H1 (cell line): ENCODE measurements at regions not wholly inside any gene's neighbourhood (a gene's known extent, or its start where the extent isn't known, plus 50 kb on each side); places are given as distances from the start of the nearest gene placed in this dataset.

Source experiments
- CTCF ChIA-PET: fragments of 300-600 bp; sonication (Branson Sonifier 250); formaldehyde crosslinking; loops from one replicate; lab custom pipeline; 2021; ENCODE audit not compliant: partially characterized antibody; lab: Charles Lee
- POLR2A ChIA-PET: fragments of 300-600 bp; sonication (Branson Sonifier 250); formaldehyde crosslinking; loops from one replicate; lab custom pipeline; 2021; ENCODE audit warnings: inconsistent platforms; ENCODE audit not compliant: partially characterized antibody; lab: Charles Lee
- DNase-seq, 2 experiments: peaks; one replicate each; pipeline versions ENCODE4 v3.0.0 to v3.0.0-alpha.2; 2010 to 2022; ENCODE audit warnings: low spot score in 2 of 2, low read depth in 1 of 2, mixed read lengths in 1 of 2
- FAIRE-seq: peaks from 2 replicates; lab custom pipeline; 2011; peaks lifted over from hg19 to GRCh38; lab: Jason Lieb, UNC
- H2AFZ ChIP-seq: 2 replicates; pipeline ENCODE4 v1.8.1; 2012; ENCODE audit warnings: low read length, inconsistent platforms
- H2AK5ac ChIP-seq: 2 replicates; pipeline ENCODE4 v1.6.1; 2013; ENCODE audit warnings: low read depth, low read length
- H2BK120ac ChIP-seq: replicated peaks from 2 replicates; pipeline ENCODE3; 2013; ENCODE audit warnings: low read depth, low read length, inconsistent platforms
- H2BK12ac ChIP-seq: 2 replicates; pipeline ENCODE4 v1.6.1; 2013; ENCODE audit warnings: low read depth, low read length
- H2BK15ac ChIP-seq: 2 replicates; pipeline ENCODE4 v1.6.1; 2013; ENCODE audit warnings: low read length
- H2BK20ac ChIP-seq: 2 replicates; pipeline ENCODE4 v1.6.1; 2013; ENCODE audit warnings: low read length
- H2BK5ac ChIP-seq: 2 replicates; pipeline ENCODE4 v1.6.1; 2013; ENCODE audit warnings: low read depth, low read length
- H3K14ac ChIP-seq: 2 replicates; pipeline ENCODE4 v1.6.1; 2013; ENCODE audit warnings: inconsistent platforms; ENCODE audit not compliant: insufficient read length
- H3K18ac ChIP-seq: 2 replicates; pipeline ENCODE4 v1.6.1; 2013; ENCODE audit warnings: low read length; ENCODE audit errors: extremely low read depth
- H3K23ac ChIP-seq: 2 replicates; pipeline ENCODE4 v1.6.1; 2013; ENCODE audit warnings: inconsistent platforms; ENCODE audit not compliant: insufficient read length
- H3K23me2 ChIP-seq: 2 replicates; pipeline ENCODE4 v1.6.1; 2013; ENCODE audit warnings: low read depth, low read length
- H3K27ac ChIP-seq: 2 replicates; pipeline ENCODE4 v1.6.1; 2011; ENCODE audit warnings: low read depth, low read length, inconsistent platforms
- H3K27me3 ChIP-seq, 4 experiments: replicated peaks in 1 of 4; 1 replicate in 1 of 4; 2 replicates in 3 of 4; pipeline versions ENCODE4 v1.6.1 to v1.8.1; 2011 to 2013; ENCODE audit warnings: low read length in 3 of 4, mild to moderate bottlenecking in 3 of 4, inconsistent platforms in 2 of 4, mixed read lengths in 2 of 4, moderate library complexity in 1 of 4; ENCODE audit not compliant: control insufficient read depth in 3 of 4, insufficient read depth in 3 of 4; ENCODE audit errors: extremely low read depth in 1 of 4
- H3K36me3 ChIP-seq, 4 experiments: 2 replicates each; pipeline versions ENCODE4 v1.6.1 to v1.8.1; 2011 to 2013; ENCODE audit warnings: mild to moderate bottlenecking in 4 of 4, low read length in 3 of 4, moderate library complexity in 2 of 4, control low read depth in 1 of 4, inconsistent platforms in 1 of 4; ENCODE audit not compliant: insufficient read depth in 4 of 4, control insufficient read depth in 2 of 4
- H3K4ac ChIP-seq: replicated peaks from 2 replicates; pipeline ENCODE3; 2013; ENCODE audit warnings: low read length, low read depth, mixed read lengths, inconsistent platforms; ENCODE audit not compliant: insufficient read length
- H3K4me1 ChIP-seq, 4 experiments: replicated peaks in 1 of 4; 1 replicate in 1 of 4; 2 replicates in 3 of 4; pipeline versions ENCODE4 v1.6.1 to v1.8.1; 2011 to 2013; ENCODE audit warnings: low read length in 3 of 4, inconsistent platforms in 2 of 4, mixed read lengths in 1 of 4; ENCODE audit not compliant: insufficient read depth in 4 of 4, control insufficient read depth in 3 of 4
- H3K4me2 ChIP-seq, 2 experiments: 2 replicates each; pipeline versions ENCODE4 v1.6.1 to v1.8.1; 2011 to 2013; ENCODE audit warnings: low read depth in 2 of 2, low read length in 2 of 2, control low read depth in 1 of 2, inconsistent platforms in 1 of 2, mild to moderate bottlenecking in 1 of 2; ENCODE audit not compliant: insufficient read depth in 1 of 2
- H3K4me3 ChIP-seq, 4 experiments: fragments of 200-600, 300-600 bp in 1 of 4; sonication (generic), shearing (Covaris generic), sonication (Bioruptor Twin) in 1 of 4; 2 replicates each; pipeline versions ENCODE4 v1.5.1 to v1.8.1; 2011 to 2016; ENCODE audit warnings: low read length in 4 of 4, low read depth in 3 of 4, control low read depth in 2 of 4, inconsistent platforms in 2 of 4, mild to moderate bottlenecking in 2 of 4, mixed read lengths in 1 of 4, moderate library complexity in 1 of 4; ENCODE audit not compliant: insufficient read depth in 2 of 4; ENCODE audit errors: extremely low read depth in 1 of 4
- H3K56ac ChIP-seq: replicated peaks from 2 replicates; pipeline ENCODE3; 2013; ENCODE audit warnings: low read depth, mild to moderate bottlenecking, mixed read lengths, low read length, inconsistent platforms; ENCODE audit not compliant: insufficient read length
- H3K79me1 ChIP-seq: 2 replicates; pipeline ENCODE4 v1.6.1; 2013; ENCODE audit warnings: low read depth, low read length, control low read depth
- H3K79me2 ChIP-seq, 2 experiments: 2 replicates each; pipeline versions ENCODE4 v1.6.1 to v1.8.1; 2012 to 2013; ENCODE audit warnings: low read length in 2 of 2, mild to moderate bottlenecking in 2 of 2, inconsistent platforms in 1 of 2; ENCODE audit not compliant: insufficient read depth in 2 of 2, control insufficient read depth in 1 of 2
- H3K9ac ChIP-seq, 4 experiments: replicated peaks in 1 of 4; 1 replicate in 1 of 4; 2 replicates in 3 of 4; pipeline versions ENCODE4 v1.6.1 to v1.8.1; 2011 to 2013; ENCODE audit warnings: low read depth in 3 of 4, low read length in 3 of 4, control low read depth in 2 of 4, mild to moderate bottlenecking in 2 of 4, moderate library complexity in 2 of 4, inconsistent platforms in 1 of 4; ENCODE audit errors: extremely low read depth in 1 of 4
- H3K9me3 ChIP-seq, 2 experiments: 2 replicates each; pipeline versions ENCODE4 v1.6.1 to v1.8.1; 2012 to 2013; ENCODE audit warnings: mild to moderate bottlenecking in 2 of 2, moderate library complexity in 2 of 2, control low read depth in 1 of 2, inconsistent platforms in 1 of 2, low read depth in 1 of 2, low read length in 1 of 2, mixed read lengths in 1 of 2; ENCODE audit not compliant: insufficient read depth in 2 of 2
- H4K20me1 ChIP-seq, 2 experiments: replicated peaks in 1 of 2; 2 replicates each; pipeline versions ENCODE3 to v1.8.1; 2011 to 2013; ENCODE audit warnings: inconsistent platforms in 2 of 2, low read length in 2 of 2, mild to moderate bottlenecking in 1 of 2; ENCODE audit not compliant: insufficient read depth in 2 of 2, control insufficient read depth in 1 of 2
- H4K5ac ChIP-seq: 2 replicates; pipeline ENCODE4 v1.6.1; 2013; ENCODE audit warnings: low read length, low read depth, mixed read lengths, inconsistent platforms; ENCODE audit not compliant: insufficient read length
- H4K8ac ChIP-seq: 2 replicates; pipeline ENCODE4 v1.8.0; 2013; ENCODE audit warnings: mild to moderate bottlenecking, moderate library complexity, low read length, inconsistent platforms; ENCODE audit not compliant: insufficient read depth; ENCODE audit errors: extremely low read depth
- H4K91ac ChIP-seq: replicated peaks from 2 replicates; pipeline ENCODE3; 2013; ENCODE audit warnings: low read length, mixed read lengths, inconsistent platforms; ENCODE audit not compliant: insufficient read length
- EGR1 ChIP-seq: IDR thresholded peaks from 2 replicates; pipeline ENCODE4 v1.6.1; 2011; ENCODE audit warnings: low read depth, low read length, borderline replicate concordance
- FOSL1 ChIP-seq: IDR thresholded peaks from 2 replicates; pipeline ENCODE4 v1.6.1; 2011; ENCODE audit warnings: mild to moderate bottlenecking, low read depth, low read length, moderate library complexity; ENCODE audit not compliant: insufficient read depth
- HDAC2 ChIP-seq, 2 experiments: fragments of 300-600 bp in 1 of 2; sonication (generic) in 1 of 2; IDR thresholded peaks; 2 replicates each; pipeline ENCODE4 v1.6.1; 2011 to 2012; ENCODE audit warnings: low read depth in 2 of 2, low read length in 2 of 2, mild to moderate bottlenecking in 2 of 2, moderate library complexity in 2 of 2, borderline replicate concordance in 1 of 2, inconsistent platforms in 1 of 2
- MAFK ChIP-seq: IDR thresholded peaks from 2 replicates; pipeline ENCODE4 v1.6.1; 2012; ENCODE audit warnings: low read depth, mild to moderate bottlenecking, improper control_type of control experiment, low read length
- NANOG ChIP-seq: IDR thresholded peaks from 2 replicates; pipeline ENCODE4 v1.6.1; 2011; ENCODE audit warnings: low read length, low read depth, mild to moderate bottlenecking, inconsistent platforms; ENCODE audit not compliant: insufficient read depth, poor library complexity, severe bottlenecking
- RAD21 ChIP-seq, 2 experiments: IDR thresholded peaks in 1 of 2; conservative IDR thresholded peaks in 1 of 2; 2 replicates each; pipeline ENCODE4 v1.6.1; 2011; ENCODE audit warnings: low read depth in 2 of 2, low read length in 2 of 2, improper control_type of control experiment in 1 of 2, inconsistent platforms in 1 of 2, mild to moderate bottlenecking in 1 of 2, moderate library complexity in 1 of 2
- RBBP5 ChIP-seq: IDR thresholded peaks from 2 replicates; pipeline ENCODE4 v1.7.1; 2012; ENCODE audit warnings: low read depth, mild to moderate bottlenecking, inconsistent platforms, low read length, moderate library complexity, borderline replicate concordance
- SUZ12 ChIP-seq: fragments of 200-600 bp; sonication (generic); IDR thresholded peaks from 2 replicates; pipeline ENCODE4 v1.6.1; 2012; ENCODE audit warnings: mild to moderate bottlenecking, inconsistent platforms, low read length, moderate library complexity, mixed read lengths
- TBP ChIP-seq: IDR thresholded peaks from 2 replicates; pipeline ENCODE4 v1.6.1; 2011; ENCODE audit warnings: low read depth, low read length, improper control_type of control experiment
- WGBS, 2 experiments: shearing (Covaris generic) in 1 of 2; methylation state at CpG; one replicate each; pipeline versions ENCODE4 v1.1.6 to v1.1.7; 2013 to 2015; ENCODE audit warnings: low lambda C conversion rate in 2 of 2, mixed read lengths in 2 of 2, inconsistent platforms in 1 of 2, low coverage in 1 of 2, missing lambda C conversion rate in 1 of 2; ENCODE audit not compliant: insufficient replicate concordance in 2 of 2, insufficient coverage in 1 of 2, insufficient read length in 1 of 2; ENCODE audit errors: extremely low coverage in 1 of 2, missing lambda C conversion rate in 1 of 2; 5-methylcytosine and 5-hydroxymethylcytosine counted together

DNA sequence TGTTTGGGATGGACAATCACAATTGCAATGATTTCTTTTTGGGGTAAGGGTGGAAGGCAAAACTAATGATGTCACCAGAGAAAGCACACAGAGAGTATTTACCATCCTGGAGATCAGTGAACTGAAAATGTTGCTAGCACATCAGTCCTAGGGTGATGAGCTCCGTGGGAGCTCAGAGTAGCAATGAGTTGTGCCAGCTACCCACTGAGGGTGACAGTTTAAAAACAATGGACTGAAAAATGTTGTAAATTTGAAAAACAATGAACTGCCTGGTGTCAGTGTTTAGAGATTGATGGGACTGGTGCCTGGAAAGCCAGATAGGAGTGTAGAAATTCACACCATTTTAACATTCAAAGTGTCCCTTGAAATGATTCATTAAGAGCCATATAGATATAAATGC is 198.5 kb downstream of the ATP23 start:
- H3K4me3 ChIP-seq: peak overlapping the region in 1 of 4 experiments; percentile 8; a peak in 1 of 8 replicates
- H4K8ac ChIP-seq: no peak overlapping the region
- DNase-seq (no peak), FAIRE-seq (peak; percentile 13)
- H3K4me2 ChIP-seq: peak overlapping the region; percentile 4 to 22; a peak in 1 of 4 replicates
- no peaks in the 10 kb centered on the region for H3K9me3 ChIP-seq
- H3K4ac ChIP-seq: no peak overlapping the region
- H2AK5ac ChIP-seq: no peak overlapping the region
- H2BK5ac ChIP-seq: no peak overlapping the region
- H3K27ac ChIP-seq: no peak overlapping the region
- no peak overlapping the region for H2BK20ac ChIP-seq
- H3K79me2 ChIP-seq: no peaks in the 10 kb centered on the region
- H2BK120ac ChIP-seq: no peak overlapping the region
- ChIA-PET POLR2A (no interaction called here), CTCF (interaction anchor here (2.9 kb wide), 1 partner anchor 34 kb away, joined by 10 read pairs; no protein-coding TSS in a partner anchor)
- H4K5ac ChIP-seq: no peak overlapping the region
- no peak overlapping the region for H3K14ac ChIP-seq
- no peak overlapping the region for H2BK12ac ChIP-seq
- H4K20me1 ChIP-seq: no peaks in the 10 kb centered on the region
- H2AFZ ChIP-seq: no peak overlapping the region
- H3K23me2 ChIP-seq: no peaks in the 10 kb centered on the region
- no peak overlapping the region for H3K18ac ChIP-seq
- no peaks in the 10 kb centered on the region for H3K79me1 ChIP-seq
- no peak overlapping the region for H4K91ac ChIP-seq
- no peak overlapping the region for H2BK15ac ChIP-seq
- H3K9ac ChIP-seq: no peak overlapping the region
- peaks cover 0 to 10% (median 4%) of the 10 kb centered on the region in 4 experiments; a peak in 4 of 7 replicates for H3K4me1 ChIP-seq
- no peaks in the 10 kb centered on the region for H3K27me3 ChIP-seq
- H3K56ac ChIP-seq: no peak overlapping the region
- H3K36me3 ChIP-seq: no peaks in the 10 kb centered on the region
- H3K23ac ChIP-seq: no peak overlapping the region
- 16% methylated on average over 1 of the region's 1 CpG; no CpG with 5 or more reads in 1 of the 2 experiments for WGBS, 2 experiments
- TF ChIP-seq RAD21 (IDR thresholded peaks at IDR 0.05 in 1 of 2, conservative IDR thresholded peaks at IDR 0.05 in 1 of 2; ENCODE audit: low read depth in 2 of 2, low read length in 2 of 2): no peak
- no peak for TF ChIP-seq EGR1
- no peak for TF ChIP-seq MAFK
- TF ChIP-seq TBP: no peak
- no peak for TF ChIP-seq RBBP5
- TF ChIP-seq SUZ12: no peak
- no peak for TF ChIP-seq FOSL1
- peak; percentile 89 for TF ChIP-seq NANOG
- peak in 1 of 2 experiments; percentile 85; a peak in 1 of 4 replicates for TF ChIP-seq HDAC2 (IDR thresholded peaks at IDR 0.05; ENCODE audit: borderline replicate concordance in 1 of 2, low read depth in 2 of 2, low read length in 2 of 2)
